WTC11 (cell line): ENCODE measurements at regions not wholly inside any gene's neighbourhood (a gene's known extent, or its start where the extent isn't known, plus 50 kb on each side); places are given as distances from the start of the nearest gene placed in this dataset.

Experiments
- ATAC-seq: fragments of 200-7000 bp; cut with Tn5 transposase; 2 replicates; pipeline ENCODE4 v1.10.0; 2021; ENCODE audit warnings: mild to moderate bottlenecking, moderate library complexity
- CTCF ChIA-PET: fragments of 300-600 bp; sonication (Branson Sonifier 250); formaldehyde crosslinking; loops from one replicate; lab custom pipeline; 2021; ENCODE audit warnings: antibody characterized with exemption; lab: Charles Lee
- POLR2A ChIA-PET: fragments of 350-600 bp; sonication (Branson Sonifier 250); formaldehyde crosslinking; loops from one replicate; lab custom pipeline; 2021; ENCODE audit warnings: antibody characterized with exemption; lab: Charles Lee
- DNase-seq: peaks from one replicate; pipeline ENCODE4 v3.0.0; 2021; ENCODE audit warnings: low spot score
- H3K27ac Mint-ChIP-seq: 2 replicates; pipeline ENCODE4 v1.8.0; 2021; ENCODE audit warnings: mixed read lengths
- H3K27me3 Mint-ChIP-seq: 2 replicates; pipeline ENCODE4 v1.8.0; 2021; ENCODE audit warnings: low read depth, mild to moderate bottlenecking, moderate library complexity, mixed read lengths
- H3K36me3 Mint-ChIP-seq: 2 replicates; pipeline ENCODE4 v1.8.0; 2021; ENCODE audit warnings: mixed read lengths
- H3K4me1 Mint-ChIP-seq: 2 replicates; pipeline ENCODE4 v1.8.0; 2022; ENCODE audit warnings: mixed read lengths
- H3K4me3 Mint-ChIP-seq: 2 replicates; pipeline ENCODE4 v1.8.0; 2021; ENCODE audit warnings: mild to moderate bottlenecking, moderate library complexity, mixed read lengths
- H3K9me3 Mint-ChIP-seq: 2 replicates; pipeline ENCODE4 v1.8.0; 2021; ENCODE audit warnings: mixed read lengths
- CBFB ChIP-seq: sonication (generic); formaldehyde crosslinking; IDR thresholded peaks from 2 replicates; pipeline ENCODE4 v1.8.1; 2022; ENCODE audit warnings: mild to moderate bottlenecking, low read depth, missing genetic modification reagents
- CREB1 ChIP-seq: sonication (generic); formaldehyde crosslinking; IDR thresholded peaks from 2 replicates; pipeline ENCODE4 v1.8.0; 2023; ENCODE audit warnings: mild to moderate bottlenecking, missing genetic modification reagents
- GRHL2 ChIP-seq: fragments of 250-450 bp; sonication (Bioruptor Pico); IDR thresholded peaks from 2 replicates; pipeline ENCODE4 v1.8.0; 2022; ENCODE audit warnings: mild to moderate bottlenecking, moderate library complexity; ENCODE audit not compliant: insufficient replicate concordance, severe bottlenecking
- HMGA2 ChIP-seq: fragments of 250-450 bp; sonication (Bioruptor Pico); IDR thresholded peaks from 2 replicates; pipeline ENCODE4 v1.4.0; 2021; ENCODE audit warnings: mild to moderate bottlenecking, moderate library complexity
- KAT7 ChIP-seq: sonication (generic); formaldehyde crosslinking; IDR thresholded peaks from 2 replicates; pipeline ENCODE4 v1.8.1; 2023; ENCODE audit warnings: missing genetic modification reagents, mild to moderate bottlenecking, borderline replicate concordance
- NR1H2 ChIP-seq: sonication (generic); formaldehyde crosslinking; IDR thresholded peaks from 2 replicates; pipeline ENCODE4 v1.9.0; 2021; ENCODE audit warnings: mild to moderate bottlenecking, moderate library complexity, missing genetic modification reagents
- NR2C2 ChIP-seq: sonication (generic); formaldehyde crosslinking; IDR thresholded peaks from 2 replicates; pipeline ENCODE4 v1.8.0; 2022; ENCODE audit warnings: mild to moderate bottlenecking, missing genetic modification reagents
- SOX15 ChIP-seq: fragments of 250-450 bp; sonication (Bioruptor Pico); IDR thresholded peaks from 2 replicates; pipeline ENCODE4 v1.9.0; 2021; ENCODE audit warnings: mild to moderate bottlenecking
- TP53 ChIP-seq: sonication (generic); formaldehyde crosslinking; IDR thresholded peaks from 2 replicates; pipeline ENCODE4 v1.8.1; 2023; ENCODE audit warnings: mild to moderate bottlenecking, missing genetic modification reagents
- ZBTB21 ChIP-seq: sonication (generic); formaldehyde crosslinking; IDR thresholded peaks from 2 replicates; pipeline ENCODE4 v1.8.1; 2023; ENCODE audit warnings: mild to moderate bottlenecking, missing genetic modification reagents, borderline replicate concordance
- ZNF121 ChIP-seq: sonication (generic); formaldehyde crosslinking; IDR thresholded peaks from 2 replicates; pipeline ENCODE4 v1.8.0; 2023; ENCODE audit warnings: missing genetic modification reagents
- ZNF232 ChIP-seq: sonication (generic); formaldehyde crosslinking; IDR thresholded peaks from 2 replicates; pipeline ENCODE4 v1.8.0; 2022; ENCODE audit warnings: mild to moderate bottlenecking, missing genetic modification reagents
- TF ChIP-seq, protein P1 (sequence below): sonication (generic); formaldehyde crosslinking; IDR thresholded peaks from 2 replicates; pipeline ENCODE4 v1.8.1; 2022; ENCODE audit warnings: missing genetic modification reagents, borderline replicate concordance
- TF ChIP-seq, protein P2 (sequence below): sonication (generic); formaldehyde crosslinking; IDR thresholded peaks from 2 replicates; pipeline ENCODE4 v1.8.1; 2023; ENCODE audit warnings: mild to moderate bottlenecking, moderate library complexity, missing genetic modification reagents
- TF ChIP-seq, protein P3 (sequence below): sonication (generic); formaldehyde crosslinking; IDR thresholded peaks from 2 replicates; pipeline ENCODE4 v1.8.1; 2023; ENCODE audit warnings: mild to moderate bottlenecking, missing genetic modification reagents, borderline replicate concordance
- TF ChIP-seq, protein P4 (sequence below): sonication (generic); formaldehyde crosslinking; IDR thresholded peaks from 2 replicates; pipeline ENCODE4 v1.8.0; 2023; ENCODE audit warnings: missing genetic modification reagents, mild to moderate bottlenecking, borderline replicate concordance
- TF ChIP-seq, protein P5 (sequence below): fragments of 250-450 bp; sonication (Bioruptor Pico); conservative IDR thresholded peaks from 2 replicates; pipeline ENCODE4 v1.9.0; 2021; ENCODE audit warnings: mild to moderate bottlenecking

DNA sequence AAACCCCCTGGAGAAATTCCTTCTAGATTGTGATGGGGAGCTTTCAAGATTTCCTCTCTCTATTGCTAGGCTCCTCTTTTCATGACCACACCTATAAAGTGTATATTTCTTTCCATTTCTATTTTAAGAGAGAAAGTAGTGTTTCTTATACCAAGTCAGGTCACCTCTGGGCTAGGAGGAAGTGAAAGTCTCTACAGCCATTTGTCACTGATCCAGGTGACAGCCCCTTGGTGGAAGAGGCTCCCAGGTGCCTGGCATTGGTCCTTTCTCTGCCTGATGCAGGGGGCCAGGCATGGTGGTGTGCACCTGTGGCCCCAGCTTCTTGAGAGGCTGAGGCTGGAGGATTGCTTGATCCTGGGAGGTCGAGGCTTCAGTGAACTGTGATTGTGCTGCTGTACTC lies 64.7 kb downstream of the DHCR7 start:
- TF ChIP-seq KAT7 (CRISPR knock-in tag), result no peak
- TF ChIP-seq NR2C2, result no peak
- TF ChIP-seq CBFB (CRISPR knock-in tag), result no peak
- TF ChIP-seq HMGA2 (CRISPR knock-in tag), result no peak
- no peak for TF ChIP-seq NR1H2 (CRISPR knock-in tag)
- TF ChIP-seq, protein P1, sequence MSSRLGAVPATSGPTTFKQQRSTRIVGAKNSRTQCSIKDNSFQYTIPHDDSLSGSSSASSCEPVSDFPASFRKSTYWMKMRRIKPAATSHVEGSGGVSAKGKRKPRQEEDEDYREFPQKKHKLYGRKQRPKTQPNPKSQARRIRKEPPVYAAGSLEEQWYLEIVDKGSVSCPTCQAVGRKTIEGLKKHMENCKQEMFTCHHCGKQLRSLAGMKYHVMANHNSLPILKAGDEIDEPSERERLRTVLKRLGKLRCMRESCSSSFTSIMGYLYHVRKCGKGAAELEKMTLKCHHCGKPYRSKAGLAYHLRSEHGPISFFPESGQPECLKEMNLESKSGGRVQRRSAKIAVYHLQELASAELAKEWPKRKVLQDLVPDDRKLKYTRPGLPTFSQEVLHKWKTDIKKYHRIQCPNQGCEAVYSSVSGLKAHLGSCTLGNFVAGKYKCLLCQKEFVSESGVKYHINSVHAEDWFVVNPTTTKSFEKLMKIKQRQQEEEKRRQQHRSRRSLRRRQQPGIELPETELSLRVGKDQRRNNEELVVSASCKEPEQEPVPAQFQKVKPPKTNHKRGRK (CRISPR knock-in tag), result no peak
- no peak for TF ChIP-seq ZNF232 (CRISPR knock-in tag)
- no peak for TF ChIP-seq CREB1
- no peak for TF ChIP-seq GRHL2
- TF ChIP-seq, protein P2, sequence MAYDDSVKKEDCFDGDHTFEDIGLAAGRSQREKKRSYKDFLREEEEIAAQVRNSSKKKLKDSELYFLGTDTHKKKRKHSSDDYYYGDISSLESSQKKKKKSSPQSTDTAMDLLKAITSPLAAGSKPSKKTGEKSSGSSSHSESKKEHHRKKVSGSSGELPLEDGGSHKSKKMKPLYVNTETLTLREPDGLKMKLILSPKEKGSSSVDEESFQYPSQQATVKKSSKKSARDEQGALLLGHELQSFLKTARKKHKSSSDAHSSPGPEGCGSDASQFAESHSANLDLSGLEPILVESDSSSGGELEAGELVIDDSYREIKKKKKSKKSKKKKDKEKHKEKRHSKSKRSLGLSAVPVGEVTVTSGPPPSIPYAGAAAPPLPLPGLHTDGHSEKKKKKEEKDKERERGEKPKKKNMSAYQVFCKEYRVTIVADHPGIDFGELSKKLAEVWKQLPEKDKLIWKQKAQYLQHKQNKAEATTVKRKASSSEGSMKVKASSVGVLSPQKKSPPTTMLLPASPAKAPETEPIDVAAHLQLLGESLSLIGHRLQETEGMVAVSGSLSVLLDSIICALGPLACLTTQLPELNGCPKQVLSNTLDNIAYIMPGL, result no peak
- TF ChIP-seq, protein P3, sequence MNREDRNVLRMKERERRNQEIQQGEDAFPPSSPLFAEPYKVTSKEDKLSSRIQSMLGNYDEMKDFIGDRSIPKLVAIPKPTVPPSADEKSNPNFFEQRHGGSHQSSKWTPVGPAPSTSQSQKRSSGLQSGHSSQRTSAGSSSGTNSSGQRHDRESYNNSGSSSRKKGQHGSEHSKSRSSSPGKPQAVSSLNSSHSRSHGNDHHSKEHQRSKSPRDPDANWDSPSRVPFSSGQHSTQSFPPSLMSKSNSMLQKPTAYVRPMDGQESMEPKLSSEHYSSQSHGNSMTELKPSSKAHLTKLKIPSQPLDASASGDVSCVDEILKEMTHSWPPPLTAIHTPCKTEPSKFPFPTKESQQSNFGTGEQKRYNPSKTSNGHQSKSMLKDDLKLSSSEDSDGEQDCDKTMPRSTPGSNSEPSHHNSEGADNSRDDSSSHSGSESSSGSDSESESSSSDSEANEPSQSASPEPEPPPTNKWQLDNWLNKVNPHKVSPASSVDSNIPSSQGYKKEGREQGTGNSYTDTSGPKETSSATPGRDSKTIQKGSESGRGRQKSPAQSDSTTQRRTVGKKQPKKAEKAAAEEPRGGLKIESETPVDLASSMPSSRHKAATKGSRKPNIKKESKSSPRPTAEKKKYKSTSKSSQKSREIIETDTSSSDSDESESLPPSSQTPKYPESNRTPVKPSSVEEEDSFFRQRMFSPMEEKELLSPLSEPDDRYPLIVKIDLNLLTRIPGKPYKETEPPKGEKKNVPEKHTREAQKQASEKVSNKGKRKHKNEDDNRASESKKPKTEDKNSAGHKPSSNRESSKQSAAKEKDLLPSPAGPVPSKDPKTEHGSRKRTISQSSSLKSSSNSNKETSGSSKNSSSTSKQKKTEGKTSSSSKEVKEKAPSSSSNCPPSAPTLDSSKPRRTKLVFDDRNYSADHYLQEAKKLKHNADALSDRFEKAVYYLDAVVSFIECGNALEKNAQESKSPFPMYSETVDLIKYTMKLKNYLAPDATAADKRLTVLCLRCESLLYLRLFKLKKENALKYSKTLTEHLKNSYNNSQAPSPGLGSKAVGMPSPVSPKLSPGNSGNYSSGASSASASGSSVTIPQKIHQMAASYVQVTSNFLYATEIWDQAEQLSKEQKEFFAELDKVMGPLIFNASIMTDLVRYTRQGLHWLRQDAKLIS, result no peak
- TF ChIP-seq TP53 (CRISPR knock-in tag), result no peak
- TF ChIP-seq SOX15, result no peak
- TF ChIP-seq, protein P4, sequence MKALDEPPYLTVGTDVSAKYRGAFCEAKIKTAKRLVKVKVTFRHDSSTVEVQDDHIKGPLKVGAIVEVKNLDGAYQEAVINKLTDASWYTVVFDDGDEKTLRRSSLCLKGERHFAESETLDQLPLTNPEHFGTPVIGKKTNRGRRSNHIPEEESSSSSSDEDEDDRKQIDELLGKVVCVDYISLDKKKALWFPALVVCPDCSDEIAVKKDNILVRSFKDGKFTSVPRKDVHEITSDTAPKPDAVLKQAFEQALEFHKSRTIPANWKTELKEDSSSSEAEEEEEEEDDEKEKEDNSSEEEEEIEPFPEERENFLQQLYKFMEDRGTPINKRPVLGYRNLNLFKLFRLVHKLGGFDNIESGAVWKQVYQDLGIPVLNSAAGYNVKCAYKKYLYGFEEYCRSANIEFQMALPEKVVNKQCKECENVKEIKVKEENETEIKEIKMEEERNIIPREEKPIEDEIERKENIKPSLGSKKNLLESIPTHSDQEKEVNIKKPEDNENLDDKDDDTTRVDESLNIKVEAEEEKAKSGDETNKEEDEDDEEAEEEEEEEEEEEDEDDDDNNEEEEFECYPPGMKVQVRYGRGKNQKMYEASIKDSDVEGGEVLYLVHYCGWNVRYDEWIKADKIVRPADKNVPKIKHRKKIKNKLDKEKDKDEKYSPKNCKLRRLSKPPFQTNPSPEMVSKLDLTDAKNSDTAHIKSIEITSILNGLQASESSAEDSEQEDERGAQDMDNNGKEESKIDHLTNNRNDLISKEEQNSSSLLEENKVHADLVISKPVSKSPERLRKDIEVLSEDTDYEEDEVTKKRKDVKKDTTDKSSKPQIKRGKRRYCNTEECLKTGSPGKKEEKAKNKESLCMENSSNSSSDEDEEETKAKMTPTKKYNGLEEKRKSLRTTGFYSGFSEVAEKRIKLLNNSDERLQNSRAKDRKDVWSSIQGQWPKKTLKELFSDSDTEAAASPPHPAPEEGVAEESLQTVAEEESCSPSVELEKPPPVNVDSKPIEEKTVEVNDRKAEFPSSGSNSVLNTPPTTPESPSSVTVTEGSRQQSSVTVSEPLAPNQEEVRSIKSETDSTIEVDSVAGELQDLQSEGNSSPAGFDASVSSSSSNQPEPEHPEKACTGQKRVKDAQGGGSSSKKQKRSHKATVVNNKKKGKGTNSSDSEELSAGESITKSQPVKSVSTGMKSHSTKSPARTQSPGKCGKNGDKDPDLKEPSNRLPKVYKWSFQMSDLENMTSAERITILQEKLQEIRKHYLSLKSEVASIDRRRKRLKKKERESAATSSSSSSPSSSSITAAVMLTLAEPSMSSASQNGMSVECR (CRISPR knock-in tag), result no peak
- TF ChIP-seq ZNF121 (CRISPR knock-in tag), result no peak
- TF ChIP-seq, protein P5, sequence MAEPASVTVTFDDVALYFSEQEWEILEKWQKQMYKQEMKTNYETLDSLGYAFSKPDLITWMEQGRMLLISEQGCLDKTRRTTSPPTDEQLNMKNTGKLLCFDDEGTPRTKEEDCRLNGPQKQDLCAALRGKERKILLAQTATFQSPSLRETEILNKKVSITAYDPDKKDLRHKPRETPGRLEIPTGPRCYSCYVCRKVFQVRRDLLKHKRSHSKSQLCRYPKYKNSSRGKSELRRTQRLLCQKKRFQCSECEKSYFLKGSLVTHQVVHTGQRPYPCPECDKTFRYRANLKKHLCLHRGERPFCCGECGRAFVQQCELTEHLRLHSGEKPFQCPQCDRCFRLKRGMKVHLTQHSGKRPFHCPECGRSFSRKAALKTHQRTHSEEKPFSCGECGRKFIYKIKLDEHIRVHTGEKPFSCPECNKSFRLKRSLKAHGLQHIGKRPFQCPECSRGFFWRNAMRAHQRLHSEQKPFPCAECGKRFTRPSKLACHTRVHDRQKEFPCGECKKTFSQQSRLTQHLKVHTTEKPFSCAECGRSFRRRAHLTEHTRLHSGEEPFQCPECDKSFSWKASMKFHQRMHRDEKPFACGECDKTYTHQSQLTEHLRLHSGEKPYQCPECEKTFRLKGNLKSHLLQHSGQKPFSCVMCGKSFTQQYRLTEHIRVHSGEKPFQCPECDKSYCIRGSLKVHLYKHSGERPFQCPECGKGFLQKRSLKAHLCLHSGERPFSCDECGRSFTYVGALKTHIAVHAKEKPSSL (CRISPR knock-in tag), result no peak
- no peak for TF ChIP-seq ZBTB21
- Mint-ChIP-seq H3K4me1 (peaks cover 6% of the 10 kb centered on the region), H3K27me3 (peaks cover 47% of the 10 kb centered on the region), H3K27ac (no peak overlapping the region), H3K36me3 (peaks cover 15% of the 10 kb centered on the region), H3K4me3 (no peak overlapping the region), H3K9me3 (peaks cover 47% of the 10 kb centered on the region)
- DNase-seq (no peak), ATAC-seq (no peak)
- CTCF ChIA-PET, result no interaction called here
- POLR2A ChIA-PET, result no interaction called here
